HG03565 (cell line): ENCODE measurements at regions not wholly inside any gene's neighbourhood (a gene's known extent, or its start where the extent isn't known, plus 50 kb on each side); places are given as distances from the start of the nearest gene placed in this dataset.

ENCODE experiments used
- ATAC-seq: cut with Tn5 transposase; IDR thresholded peaks from one replicate; pipeline ENCODE4 v1.9.1; 2021; ENCODE audit warnings: mild to moderate bottlenecking, moderate library complexity; ENCODE audit not compliant: unreplicated experiment

DNA sequence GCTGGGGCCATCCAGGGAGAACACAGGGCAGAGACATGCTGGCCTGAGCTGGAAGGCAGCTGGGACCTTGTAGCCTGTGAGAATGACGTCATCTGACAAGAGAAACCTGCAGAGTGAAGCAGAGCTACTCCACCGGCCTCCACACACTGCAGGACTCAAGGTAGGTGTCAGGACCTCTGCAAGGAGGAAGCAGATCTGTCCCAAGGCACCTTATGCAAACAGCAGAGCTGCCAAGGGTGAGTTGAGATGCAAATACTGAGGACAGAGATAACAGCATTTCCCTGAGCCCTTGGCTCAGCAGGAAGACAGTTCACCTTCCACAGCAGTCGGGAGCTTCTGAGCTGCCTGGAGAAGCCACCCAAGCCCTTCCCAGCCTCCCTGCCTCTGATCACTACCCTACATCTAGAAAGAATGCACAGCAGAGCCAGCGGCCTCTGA lies 51.9 kb upstream of the IGSF9B start:
- ATAC-seq, result peak; percentile 65

DNA sequence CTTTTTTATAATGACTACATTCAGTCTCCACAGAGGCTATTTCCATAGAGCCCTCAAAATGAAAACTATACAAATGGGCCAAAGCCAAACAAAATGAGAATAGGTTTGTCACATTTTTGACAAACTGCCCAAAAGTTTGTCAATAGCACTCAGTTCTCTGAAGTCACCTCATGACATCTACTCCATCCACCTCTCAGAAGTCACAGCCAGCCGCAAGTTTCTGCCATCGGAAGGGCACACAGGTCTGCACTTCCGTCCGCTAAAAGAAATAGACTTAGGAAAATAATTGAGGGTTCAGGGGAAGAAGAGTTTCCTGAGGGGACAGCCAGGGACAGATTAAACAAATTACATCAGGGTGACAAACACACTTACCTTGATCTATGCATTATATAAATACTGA lies 55.4 kb upstream of the JAM3 start:
- no peak for ATAC-seq

DNA sequence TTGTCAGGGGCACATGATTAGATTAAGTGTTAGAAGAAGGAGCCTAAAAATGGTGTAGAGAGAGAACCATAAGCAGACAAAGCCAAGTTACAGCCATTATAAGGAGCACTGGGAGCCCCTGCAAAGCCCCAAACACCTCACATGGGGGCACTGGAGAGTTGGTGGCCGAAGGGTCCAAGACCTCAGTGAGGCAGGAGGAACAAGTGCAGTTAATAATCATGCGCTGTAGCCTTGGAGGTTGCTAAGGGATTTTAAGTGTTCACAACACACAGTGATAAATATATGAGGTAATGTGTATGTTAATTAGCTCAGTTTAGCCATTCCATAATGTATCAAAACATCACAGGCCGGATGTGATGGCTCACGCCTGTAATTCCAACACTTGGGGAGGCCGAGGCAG lies 54.4 kb upstream of the JAM3 start:
- ATAC-seq, result no peak

DNA sequence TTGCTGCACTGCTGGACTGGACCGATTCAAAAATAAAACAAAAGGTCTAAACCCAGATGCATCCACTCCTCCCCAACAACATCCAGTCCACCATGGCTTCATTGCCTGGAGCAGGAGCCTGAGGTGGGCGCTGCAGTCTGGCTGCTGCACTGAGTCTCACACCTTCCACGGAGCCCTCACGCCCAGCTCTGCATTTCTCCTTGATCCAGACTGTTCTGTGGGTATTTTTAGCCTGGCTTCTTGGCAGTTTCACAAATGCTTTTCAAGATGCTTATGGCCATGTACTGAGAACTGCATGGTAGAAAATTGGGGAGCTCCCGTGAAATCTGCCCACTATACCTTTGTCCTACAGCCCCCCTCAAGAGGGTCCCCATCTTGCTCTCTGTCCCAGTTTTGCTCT lies 53.3 kb upstream of the JAM3 start:
- ATAC-seq, result no peak

DNA sequence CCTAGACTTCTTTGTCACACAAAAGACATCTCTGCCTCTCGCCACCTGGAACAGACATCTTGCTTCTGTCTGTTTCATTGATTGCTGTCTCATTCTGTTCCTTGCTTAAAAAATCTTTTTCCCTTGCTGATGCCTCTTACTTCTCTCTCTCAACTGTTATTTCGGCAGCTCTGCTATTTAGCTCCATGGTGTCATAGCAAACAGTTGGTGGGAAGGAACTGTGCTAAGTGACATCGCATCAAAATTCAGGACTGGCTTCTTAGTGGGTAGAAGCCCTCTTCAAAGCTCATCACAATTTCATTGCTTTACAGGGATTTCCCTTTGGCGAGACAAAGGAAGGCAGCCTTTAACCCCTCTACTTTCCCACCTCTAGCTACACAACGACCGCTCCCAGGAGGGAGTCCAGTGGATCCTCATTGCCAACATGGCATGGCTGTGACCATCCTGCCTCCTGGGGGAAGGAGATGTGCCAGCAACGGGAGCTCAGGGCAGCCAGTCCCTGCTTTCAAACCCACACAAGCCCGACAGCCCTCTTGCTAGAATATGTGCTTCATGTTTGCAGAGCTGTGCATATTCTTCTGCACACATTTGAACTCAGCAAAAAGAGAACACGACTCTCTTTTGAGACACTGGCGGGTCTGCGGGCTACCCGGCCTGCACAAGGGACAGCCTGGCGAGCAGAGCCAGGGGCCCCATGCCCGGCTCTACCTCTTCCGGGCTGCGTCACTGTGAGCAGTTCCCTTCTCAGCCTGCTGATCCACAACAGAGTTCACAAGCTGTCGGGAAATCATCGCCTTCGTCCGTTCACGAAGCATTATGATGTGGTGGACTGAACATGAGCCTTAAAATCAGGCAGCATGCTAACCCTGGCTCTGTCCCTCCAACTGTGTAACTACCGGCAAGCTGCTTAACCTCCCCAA lies 51.1 kb upstream of the JAM3 start:
- ATAC-seq, result no peak
